ENCODE measurements at regions not wholly inside any gene's neighbourhood (a gene's known extent, or its start where the extent isn't known, plus 50 kb on each side); places are given as distances from the start of the nearest gene placed in this dataset.

DNA sequence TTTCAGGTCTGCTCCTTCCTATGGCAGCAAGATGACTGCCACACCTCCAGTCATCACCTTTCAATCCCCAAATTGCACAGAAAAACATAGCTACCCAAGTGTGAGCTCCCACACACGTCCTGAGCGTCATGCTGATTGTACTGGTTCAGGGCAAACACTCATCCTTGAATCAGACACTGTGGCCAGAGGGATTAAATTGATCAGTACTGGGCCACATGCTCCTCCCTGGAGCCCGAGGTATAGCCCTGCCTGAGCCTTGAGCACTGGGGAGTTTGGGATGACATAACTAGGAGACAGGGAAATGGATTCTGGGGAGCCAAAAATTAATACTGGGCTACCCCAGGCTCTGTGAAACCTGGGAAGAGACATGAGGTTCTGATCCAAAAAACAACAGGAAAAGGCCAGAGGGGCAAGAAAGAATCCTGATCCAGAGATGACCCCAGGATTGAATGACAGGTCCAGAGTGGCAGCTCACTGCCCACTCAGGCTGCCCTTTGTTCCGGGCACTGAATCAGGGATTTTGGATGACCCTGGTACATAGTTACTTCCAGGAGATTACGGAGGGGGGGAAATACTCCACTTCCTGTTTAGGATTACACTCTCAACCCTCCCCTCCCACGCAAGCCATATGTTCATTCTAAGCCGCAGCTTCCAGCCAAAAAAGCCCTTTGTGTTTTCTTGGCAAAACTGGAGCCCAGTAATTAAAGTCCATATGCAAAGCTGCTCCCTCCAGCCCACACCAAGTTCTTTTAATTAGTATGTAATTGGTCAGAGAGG is 141.6 kb upstream of the SPRY4 start (continued):
- TF ChIP-seq, protein P1, sequence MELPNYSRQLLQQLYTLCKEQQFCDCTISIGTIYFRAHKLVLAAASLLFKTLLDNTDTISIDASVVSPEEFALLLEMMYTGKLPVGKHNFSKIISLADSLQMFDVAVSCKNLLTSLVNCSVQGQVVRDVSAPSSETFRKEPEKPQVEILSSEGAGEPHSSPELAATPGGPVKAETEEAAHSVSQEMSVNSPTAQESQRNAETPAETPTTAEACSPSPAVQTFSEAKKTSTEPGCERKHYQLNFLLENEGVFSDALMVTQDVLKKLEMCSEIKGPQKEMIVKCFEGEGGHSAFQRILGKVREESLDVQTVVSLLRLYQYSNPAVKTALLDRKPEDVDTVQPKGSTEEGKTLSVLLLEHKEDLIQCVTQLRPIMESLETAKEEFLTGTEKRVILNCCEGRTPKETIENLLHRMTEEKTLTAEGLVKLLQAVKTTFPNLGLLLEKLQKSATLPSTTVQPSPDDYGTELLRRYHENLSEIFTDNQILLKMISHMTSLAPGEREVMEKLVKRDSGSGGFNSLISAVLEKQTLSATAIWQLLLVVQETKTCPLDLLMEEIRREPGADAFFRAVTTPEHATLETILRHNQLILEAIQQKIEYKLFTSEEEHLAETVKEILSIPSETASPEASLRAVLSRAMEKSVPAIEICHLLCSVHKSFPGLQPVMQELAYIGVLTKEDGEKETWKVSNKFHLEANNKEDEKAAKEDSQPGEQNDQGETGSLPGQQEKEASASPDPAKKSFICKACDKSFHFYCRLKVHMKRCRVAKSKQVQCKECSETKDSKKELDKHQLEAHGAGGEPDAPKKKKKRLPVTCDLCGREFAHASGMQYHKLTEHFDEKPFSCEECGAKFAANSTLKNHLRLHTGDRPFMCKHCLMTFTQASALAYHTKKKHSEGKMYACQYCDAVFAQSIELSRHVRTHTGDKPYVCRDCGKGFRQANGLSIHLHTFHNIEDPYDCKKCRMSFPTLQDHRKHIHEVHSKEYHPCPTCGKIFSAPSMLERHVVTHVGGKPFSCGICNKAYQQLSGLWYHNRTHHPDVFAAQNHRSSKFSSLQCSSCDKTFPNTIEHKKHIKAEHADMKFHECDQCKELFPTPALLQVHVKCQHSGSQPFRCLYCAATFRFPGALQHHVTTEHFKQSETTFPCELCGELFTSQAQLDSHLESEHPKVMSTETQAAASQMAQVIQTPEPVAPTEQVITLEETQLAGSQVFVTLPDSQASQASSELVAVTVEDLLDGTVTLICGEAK (IDR thresholded peaks at IDR 0.05; ENCODE audit: borderline replicate concordance), result no peak
- TF ChIP-seq, protein P2, sequence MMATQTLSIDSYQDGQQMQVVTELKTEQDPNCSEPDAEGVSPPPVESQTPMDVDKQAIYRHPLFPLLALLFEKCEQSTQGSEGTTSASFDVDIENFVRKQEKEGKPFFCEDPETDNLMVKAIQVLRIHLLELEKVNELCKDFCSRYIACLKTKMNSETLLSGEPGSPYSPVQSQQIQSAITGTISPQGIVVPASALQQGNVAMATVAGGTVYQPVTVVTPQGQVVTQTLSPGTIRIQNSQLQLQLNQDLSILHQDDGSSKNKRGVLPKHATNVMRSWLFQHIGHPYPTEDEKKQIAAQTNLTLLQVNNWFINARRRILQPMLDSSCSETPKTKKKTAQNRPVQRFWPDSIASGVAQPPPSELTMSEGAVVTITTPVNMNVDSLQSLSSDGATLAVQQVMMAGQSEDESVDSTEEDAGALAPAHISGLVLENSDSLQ (IDR thresholded peaks at IDR 0.05), result no peak

DNA sequence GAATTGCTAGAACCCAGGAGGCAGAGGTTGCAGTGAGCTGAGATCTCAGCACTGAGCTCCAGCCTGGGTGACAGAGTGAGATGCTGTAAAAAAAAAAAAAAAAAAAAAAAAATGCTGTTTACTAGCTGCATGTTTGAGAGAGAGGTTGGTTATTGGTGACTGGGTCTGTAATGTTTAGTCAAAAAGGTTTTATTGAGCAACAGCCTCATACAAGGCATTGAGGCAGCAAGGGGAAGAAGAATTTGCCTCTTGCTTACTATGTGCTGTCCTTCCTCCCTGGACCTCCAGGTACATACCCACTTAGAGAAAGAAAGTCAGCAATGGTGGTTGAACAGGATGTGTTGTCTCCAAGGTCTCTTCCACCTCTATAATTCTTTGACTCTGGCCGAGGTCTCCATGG is 140.7 kb upstream of the SPRY4 start:
- FAIRE-seq, result no peak
- TF ChIP-seq TAF1 (IDR thresholded peaks at IDR 0.05; ENCODE audit: borderline replicate concordance, low read depth, low read length) (no peak), ASH2L (IDR thresholded peaks at IDR 0.05; ENCODE audit: borderline replicate concordance, low read depth) (no peak), FOXK2 (IDR thresholded peaks at IDR 0.05) (no peak), HDAC6 (IDR thresholded peaks at IDR 0.05; ENCODE audit: unreplicated experiment) (no peak), YBX1 (IDR thresholded peaks at IDR 0.05) (no peak), LARP7 (IDR thresholded peaks at IDR 0.05) (no peak), SIN3A (IDR thresholded peaks at IDR 0.05; ENCODE audit: low read depth, low read length) (no peak), ETV6 (conservative IDR thresholded peaks at IDR 0.05 in 1 of 2, IDR thresholded peaks at IDR 0.05 in 1 of 2; ENCODE audit: borderline replicate concordance in 1 of 2, low read depth in 1 of 2) (no peak), JUND (IDR thresholded peaks at IDR 0.05; ENCODE audit: low read depth, low read length) (no peak)
- TF ChIP-seq, protein P2 (IDR thresholded peaks at IDR 0.05), result no peak
- TF ChIP-seq, protein P3, sequence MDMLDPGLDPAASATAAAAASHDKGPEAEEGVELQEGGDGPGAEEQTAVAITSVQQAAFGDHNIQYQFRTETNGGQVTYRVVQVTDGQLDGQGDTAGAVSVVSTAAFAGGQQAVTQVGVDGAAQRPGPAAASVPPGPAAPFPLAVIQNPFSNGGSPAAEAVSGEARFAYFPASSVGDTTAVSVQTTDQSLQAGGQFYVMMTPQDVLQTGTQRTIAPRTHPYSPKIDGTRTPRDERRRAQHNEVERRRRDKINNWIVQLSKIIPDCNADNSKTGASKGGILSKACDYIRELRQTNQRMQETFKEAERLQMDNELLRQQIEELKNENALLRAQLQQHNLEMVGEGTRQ (IDR thresholded peaks at IDR 0.05; ENCODE audit: borderline replicate concordance, low read depth, low read length), result no peak

More for the DNA sequence above, 140.7 kb upstream of the SPRY4 start:
- H3K9ac ChIP-seq (ENCODE audit: control insufficient read depth, insufficient read depth, low read length), result no peak overlapping the region
- H3K4me2 ChIP-seq (ENCODE audit: control insufficient read depth, insufficient read depth), result no peak overlapping the region
- CTCF ChIA-PET, result interaction anchor here (0.6 to 0.9 kb wide), 2 partner anchors 22 to 35 kb away, joined by 3 read pairs; no protein-coding TSS in a partner anchor
- in situ Hi-C loops (cut with MboI), result no loop called here
- peaks cover 0 to 3% of the 10 kb centered on the region in 2 experiments; a peak in 3 of 4 replicates for H3K27me3 ChIP-seq (replicated peaks in 1 of 2; ENCODE audit: control insufficient read depth in 2 of 2, insufficient read depth in 2 of 2, low read length in 1 of 2)
- 39% methylated on average over 1 of the region's 1 CpG for WGBS (ENCODE audit: insufficient coverage, insufficient replicate concordance, low lambda C conversion rate, missing lambda C conversion rate)
- H4K20me1 ChIP-seq (ENCODE audit: control insufficient read depth, insufficient read depth), result no peaks in the 10 kb centered on the region
- H3K4me1 ChIP-seq (ENCODE audit: control insufficient read depth, insufficient read depth, low read length), result no peaks in the 10 kb centered on the region
- DNase-seq (ENCODE audit: low read depth, low spot score), result no peak
- H3K27ac ChIP-seq (ENCODE audit: control insufficient read depth, insufficient read depth), result no peak overlapping the region
- H3K79me2 ChIP-seq (ENCODE audit: control insufficient read depth, insufficient read depth, low read length), result no peaks in the 10 kb centered on the region
- no TSS peak for BruUV-seq (replicated peaks)
- H3K9me3 ChIP-seq (replicated peaks; ENCODE audit: control insufficient read depth, insufficient read depth, low read length), result no peaks in the 10 kb centered on the region
- RAD21 ChIA-PET (ENCODE audit: unreplicated experiment), result no interaction called here
- no peaks in the 10 kb centered on the region for H3K36me3 ChIP-seq (ENCODE audit: control insufficient read depth in 2 of 2, insufficient read depth in 2 of 2, low read length in 1 of 2)
- intact Hi-C loops (cut with micrococcal nuclease; ENCODE audit: unreplicated experiment), result no loop called here
- ATAC-seq, result no peak
- POLR2A ChIA-PET, result no interaction called here
- H2AFZ ChIP-seq (ENCODE audit: control insufficient read depth, low read depth, low read length), result no peak overlapping the region
- SMC1A ChIA-PET (ENCODE audit: uncharacterized antibody, unreplicated experiment), result no interaction called here
- no peak overlapping the region for H3K4me3 ChIP-seq

All from GM12878 (cell line).